H1 (cell line): ENCODE measurements at regions not wholly inside any gene's neighbourhood (a gene's known extent, or its start where the extent isn't known, plus 50 kb on each side); places are given as distances from the start of the nearest gene placed in this dataset.

Source experiments
- CTCF ChIA-PET: fragments of 300-600 bp; sonication (Branson Sonifier 250); formaldehyde crosslinking; loops from one replicate; lab custom pipeline; 2021; ENCODE audit not compliant: partially characterized antibody; lab: Charles Lee
- POLR2A ChIA-PET: fragments of 300-600 bp; sonication (Branson Sonifier 250); formaldehyde crosslinking; loops from one replicate; lab custom pipeline; 2021; ENCODE audit warnings: inconsistent platforms; ENCODE audit not compliant: partially characterized antibody; lab: Charles Lee
- DNase-seq, 2 experiments: peaks; one replicate each; pipeline versions ENCODE4 v3.0.0 to v3.0.0-alpha.2; 2010 to 2022; ENCODE audit warnings: low spot score in 2 of 2, low read depth in 1 of 2, mixed read lengths in 1 of 2
- FAIRE-seq: peaks from 2 replicates; lab custom pipeline; 2011; peaks lifted over from hg19 to GRCh38; lab: Jason Lieb, UNC
- H2AFZ ChIP-seq: 2 replicates; pipeline ENCODE4 v1.8.1; 2012; ENCODE audit warnings: low read length, inconsistent platforms
- H2AK5ac ChIP-seq: 2 replicates; pipeline ENCODE4 v1.6.1; 2013; ENCODE audit warnings: low read depth, low read length
- H2BK120ac ChIP-seq: replicated peaks from 2 replicates; pipeline ENCODE3; 2013; ENCODE audit warnings: low read depth, low read length, inconsistent platforms
- H2BK12ac ChIP-seq: 2 replicates; pipeline ENCODE4 v1.6.1; 2013; ENCODE audit warnings: low read depth, low read length
- H2BK15ac ChIP-seq: 2 replicates; pipeline ENCODE4 v1.6.1; 2013; ENCODE audit warnings: low read length
- H2BK20ac ChIP-seq: 2 replicates; pipeline ENCODE4 v1.6.1; 2013; ENCODE audit warnings: low read length
- H2BK5ac ChIP-seq: 2 replicates; pipeline ENCODE4 v1.6.1; 2013; ENCODE audit warnings: low read depth, low read length
- H3K14ac ChIP-seq: 2 replicates; pipeline ENCODE4 v1.6.1; 2013; ENCODE audit warnings: inconsistent platforms; ENCODE audit not compliant: insufficient read length
- H3K18ac ChIP-seq: 2 replicates; pipeline ENCODE4 v1.6.1; 2013; ENCODE audit warnings: low read length; ENCODE audit errors: extremely low read depth
- H3K23ac ChIP-seq: 2 replicates; pipeline ENCODE4 v1.6.1; 2013; ENCODE audit warnings: inconsistent platforms; ENCODE audit not compliant: insufficient read length
- H3K23me2 ChIP-seq: 2 replicates; pipeline ENCODE4 v1.6.1; 2013; ENCODE audit warnings: low read depth, low read length
- H3K27ac ChIP-seq: 2 replicates; pipeline ENCODE4 v1.6.1; 2011; ENCODE audit warnings: low read depth, low read length, inconsistent platforms
- H3K27me3 ChIP-seq, 4 experiments: replicated peaks in 1 of 4; 1 replicate in 1 of 4; 2 replicates in 3 of 4; pipeline versions ENCODE4 v1.6.1 to v1.8.1; 2011 to 2013; ENCODE audit warnings: low read length in 3 of 4, mild to moderate bottlenecking in 3 of 4, inconsistent platforms in 2 of 4, mixed read lengths in 2 of 4, moderate library complexity in 1 of 4; ENCODE audit not compliant: control insufficient read depth in 3 of 4, insufficient read depth in 3 of 4; ENCODE audit errors: extremely low read depth in 1 of 4
- H3K36me3 ChIP-seq, 4 experiments: 2 replicates each; pipeline versions ENCODE4 v1.6.1 to v1.8.1; 2011 to 2013; ENCODE audit warnings: mild to moderate bottlenecking in 4 of 4, low read length in 3 of 4, moderate library complexity in 2 of 4, control low read depth in 1 of 4, inconsistent platforms in 1 of 4; ENCODE audit not compliant: insufficient read depth in 4 of 4, control insufficient read depth in 2 of 4
- H3K4ac ChIP-seq: replicated peaks from 2 replicates; pipeline ENCODE3; 2013; ENCODE audit warnings: low read length, low read depth, mixed read lengths, inconsistent platforms; ENCODE audit not compliant: insufficient read length
- H3K4me1 ChIP-seq, 4 experiments: replicated peaks in 1 of 4; 1 replicate in 1 of 4; 2 replicates in 3 of 4; pipeline versions ENCODE4 v1.6.1 to v1.8.1; 2011 to 2013; ENCODE audit warnings: low read length in 3 of 4, inconsistent platforms in 2 of 4, mixed read lengths in 1 of 4; ENCODE audit not compliant: insufficient read depth in 4 of 4, control insufficient read depth in 3 of 4
- H3K4me2 ChIP-seq, 2 experiments: 2 replicates each; pipeline versions ENCODE4 v1.6.1 to v1.8.1; 2011 to 2013; ENCODE audit warnings: low read depth in 2 of 2, low read length in 2 of 2, control low read depth in 1 of 2, inconsistent platforms in 1 of 2, mild to moderate bottlenecking in 1 of 2; ENCODE audit not compliant: insufficient read depth in 1 of 2
- H3K4me3 ChIP-seq, 4 experiments: fragments of 200-600, 300-600 bp in 1 of 4; sonication (generic), shearing (Covaris generic), sonication (Bioruptor Twin) in 1 of 4; 2 replicates each; pipeline versions ENCODE4 v1.5.1 to v1.8.1; 2011 to 2016; ENCODE audit warnings: low read length in 4 of 4, low read depth in 3 of 4, control low read depth in 2 of 4, inconsistent platforms in 2 of 4, mild to moderate bottlenecking in 2 of 4, mixed read lengths in 1 of 4, moderate library complexity in 1 of 4; ENCODE audit not compliant: insufficient read depth in 2 of 4; ENCODE audit errors: extremely low read depth in 1 of 4
- H3K56ac ChIP-seq: replicated peaks from 2 replicates; pipeline ENCODE3; 2013; ENCODE audit warnings: low read depth, mild to moderate bottlenecking, mixed read lengths, low read length, inconsistent platforms; ENCODE audit not compliant: insufficient read length
- H3K79me1 ChIP-seq: 2 replicates; pipeline ENCODE4 v1.6.1; 2013; ENCODE audit warnings: low read depth, low read length, control low read depth
- H3K79me2 ChIP-seq, 2 experiments: 2 replicates each; pipeline versions ENCODE4 v1.6.1 to v1.8.1; 2012 to 2013; ENCODE audit warnings: low read length in 2 of 2, mild to moderate bottlenecking in 2 of 2, inconsistent platforms in 1 of 2; ENCODE audit not compliant: insufficient read depth in 2 of 2, control insufficient read depth in 1 of 2
- H3K9ac ChIP-seq, 4 experiments: replicated peaks in 1 of 4; 1 replicate in 1 of 4; 2 replicates in 3 of 4; pipeline versions ENCODE4 v1.6.1 to v1.8.1; 2011 to 2013; ENCODE audit warnings: low read depth in 3 of 4, low read length in 3 of 4, control low read depth in 2 of 4, mild to moderate bottlenecking in 2 of 4, moderate library complexity in 2 of 4, inconsistent platforms in 1 of 4; ENCODE audit errors: extremely low read depth in 1 of 4
- H3K9me3 ChIP-seq, 2 experiments: 2 replicates each; pipeline versions ENCODE4 v1.6.1 to v1.8.1; 2012 to 2013; ENCODE audit warnings: mild to moderate bottlenecking in 2 of 2, moderate library complexity in 2 of 2, control low read depth in 1 of 2, inconsistent platforms in 1 of 2, low read depth in 1 of 2, low read length in 1 of 2, mixed read lengths in 1 of 2; ENCODE audit not compliant: insufficient read depth in 2 of 2
- H4K20me1 ChIP-seq, 2 experiments: replicated peaks in 1 of 2; 2 replicates each; pipeline versions ENCODE3 to v1.8.1; 2011 to 2013; ENCODE audit warnings: inconsistent platforms in 2 of 2, low read length in 2 of 2, mild to moderate bottlenecking in 1 of 2; ENCODE audit not compliant: insufficient read depth in 2 of 2, control insufficient read depth in 1 of 2
- H4K5ac ChIP-seq: 2 replicates; pipeline ENCODE4 v1.6.1; 2013; ENCODE audit warnings: low read length, low read depth, mixed read lengths, inconsistent platforms; ENCODE audit not compliant: insufficient read length
- H4K8ac ChIP-seq: 2 replicates; pipeline ENCODE4 v1.8.0; 2013; ENCODE audit warnings: mild to moderate bottlenecking, moderate library complexity, low read length, inconsistent platforms; ENCODE audit not compliant: insufficient read depth; ENCODE audit errors: extremely low read depth
- H4K91ac ChIP-seq: replicated peaks from 2 replicates; pipeline ENCODE3; 2013; ENCODE audit warnings: low read length, mixed read lengths, inconsistent platforms; ENCODE audit not compliant: insufficient read length
- EGR1 ChIP-seq: IDR thresholded peaks from 2 replicates; pipeline ENCODE4 v1.6.1; 2011; ENCODE audit warnings: low read depth, low read length, borderline replicate concordance
- KDM5A ChIP-seq: fragments of 200-600 bp; IDR thresholded peaks from 2 replicates; pipeline ENCODE4 v1.7.1; 2012; ENCODE audit warnings: mild to moderate bottlenecking, low read length, inconsistent platforms, mixed read lengths
- POU5F1 ChIP-seq: IDR thresholded peaks from 2 replicates; pipeline ENCODE4 v1.6.1; 2011; ENCODE audit warnings: low read depth, mild to moderate bottlenecking, low read length, moderate library complexity
- RAD21 ChIP-seq, 2 experiments: IDR thresholded peaks in 1 of 2; conservative IDR thresholded peaks in 1 of 2; 2 replicates each; pipeline ENCODE4 v1.6.1; 2011; ENCODE audit warnings: low read depth in 2 of 2, low read length in 2 of 2, improper control_type of control experiment in 1 of 2, inconsistent platforms in 1 of 2, mild to moderate bottlenecking in 1 of 2, moderate library complexity in 1 of 2
- RFX5 ChIP-seq: IDR thresholded peaks from 2 replicates; pipeline ENCODE4 v1.6.1; 2011; ENCODE audit warnings: low read depth, low read length, improper control_type of control experiment, borderline replicate concordance
- SP2 ChIP-seq: IDR thresholded peaks from 2 replicates; pipeline ENCODE4 v1.6.1; 2012; ENCODE audit warnings: mild to moderate bottlenecking, low read length, inconsistent platforms
- WGBS, 2 experiments: shearing (Covaris generic) in 1 of 2; methylation state at CpG; one replicate each; pipeline versions ENCODE4 v1.1.6 to v1.1.7; 2013 to 2015; ENCODE audit warnings: low lambda C conversion rate in 2 of 2, mixed read lengths in 2 of 2, inconsistent platforms in 1 of 2, low coverage in 1 of 2, missing lambda C conversion rate in 1 of 2; ENCODE audit not compliant: insufficient replicate concordance in 2 of 2, insufficient coverage in 1 of 2, insufficient read length in 1 of 2; ENCODE audit errors: extremely low coverage in 1 of 2, missing lambda C conversion rate in 1 of 2; 5-methylcytosine and 5-hydroxymethylcytosine counted together
- TF ChIP-seq, protein P1 (sequence below): IDR thresholded peaks from 2 replicates; pipeline ENCODE4 v1.6.1; 2011; ENCODE audit warnings: low read depth, mild to moderate bottlenecking, low read length; ENCODE audit not compliant: insufficient read depth

DNA sequence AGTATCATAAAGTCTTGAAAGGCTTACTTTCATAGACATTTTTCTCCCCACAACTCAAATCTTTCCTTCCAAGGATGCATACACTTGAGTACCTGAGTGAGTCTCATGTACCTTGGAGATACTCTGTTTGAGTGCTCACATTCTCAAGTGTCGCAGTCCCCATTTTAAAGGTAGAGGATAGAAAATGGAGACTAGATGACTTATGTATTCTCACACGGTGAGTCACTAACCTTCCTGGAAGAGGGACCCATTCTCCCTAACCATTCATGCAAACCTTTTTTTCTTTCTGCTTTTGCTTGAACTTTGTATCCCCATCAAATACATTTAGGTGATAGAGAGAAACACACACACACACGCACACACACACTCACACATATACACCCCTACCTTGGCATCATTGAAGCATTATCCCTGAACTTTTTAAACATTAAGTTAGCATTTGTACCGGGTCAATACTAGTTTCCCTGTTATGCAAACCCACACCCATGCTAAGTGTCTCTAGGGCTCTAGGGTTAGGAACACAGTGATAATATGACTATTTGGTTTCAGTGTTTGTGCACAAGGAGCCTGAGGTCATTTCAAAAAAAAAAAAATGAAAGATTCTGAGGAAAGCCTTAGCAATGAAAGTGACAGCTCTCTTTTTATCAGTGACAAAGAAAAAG lies 236.2 kb downstream of the IKZF2 start:
- peaks cover 3 to 18% (median 6%) of the 10 kb centered on the region in 4 experiments; a peak in 5 of 7 replicates for H3K4me1 ChIP-seq
- H3K79me2 ChIP-seq, result no peaks in the 10 kb centered on the region
- no peaks in the 10 kb centered on the region for H3K23me2 ChIP-seq
- no peak for DNase-seq
- WGBS, 2 experiments, result 88% methylated on average over 4 of the region's 4 CpGs; no CpG with 5 or more reads in 1 of the 2 experiments
- H3K4me2 ChIP-seq, result no peak overlapping the region
- ChIA-PET POLR2A (no interaction called here), CTCF (interaction anchor here (0.6 to 0.9 kb wide), 2 partner anchors 23 to 142 kb away, joined by 3 read pairs; no protein-coding TSS in a partner anchor)
- H4K5ac ChIP-seq, result no peak overlapping the region
- no peak overlapping the region for H3K4ac ChIP-seq
- no peak overlapping the region for H4K91ac ChIP-seq
- H3K36me3 ChIP-seq, result no peaks in the 10 kb centered on the region
- no peak overlapping the region for H3K23ac ChIP-seq
- no peak overlapping the region for H2AK5ac ChIP-seq
- no peak overlapping the region for H3K56ac ChIP-seq
- no peak overlapping the region for H3K27ac ChIP-seq
- H3K18ac ChIP-seq, result no peak overlapping the region
- H3K4me3 ChIP-seq, result no peak overlapping the region
- H4K8ac ChIP-seq, result no peak overlapping the region
- H3K9me3 ChIP-seq, result no peaks in the 10 kb centered on the region
- no peak overlapping the region for H2AFZ ChIP-seq
- H2BK12ac ChIP-seq, result no peak overlapping the region
- H2BK5ac ChIP-seq, result no peak overlapping the region
- no peak overlapping the region for H2BK15ac ChIP-seq
- no peak overlapping the region for H2BK20ac ChIP-seq
- no peak overlapping the region for H3K14ac ChIP-seq
- no peaks in the 10 kb centered on the region for H4K20me1 ChIP-seq
- no peak for FAIRE-seq
- H3K79me1 ChIP-seq, result no peaks in the 10 kb centered on the region
- no peak overlapping the region for H3K9ac ChIP-seq
- no peak overlapping the region for H2BK120ac ChIP-seq
- H3K27me3 ChIP-seq, result no peaks in the 10 kb centered on the region
- TF ChIP-seq EGR1 (no peak), RFX5 (no peak), SP2 (no peak), KDM5A (no peak), RAD21 (IDR thresholded peaks at IDR 0.05 in 1 of 2, conservative IDR thresholded peaks at IDR 0.05 in 1 of 2; ENCODE audit: low read depth in 2 of 2, low read length in 2 of 2) (no peak), POU5F1 (no peak)
- TF ChIP-seq, protein P1, sequence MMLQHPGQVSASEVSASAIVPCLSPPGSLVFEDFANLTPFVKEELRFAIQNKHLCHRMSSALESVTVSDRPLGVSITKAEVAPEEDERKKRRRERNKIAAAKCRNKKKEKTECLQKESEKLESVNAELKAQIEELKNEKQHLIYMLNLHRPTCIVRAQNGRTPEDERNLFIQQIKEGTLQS, result no peak
